HepG2 (cell line): ENCODE measurements at regions not wholly inside any gene's neighbourhood (a gene's known extent, or its start where the extent isn't known, plus 50 kb on each side); places are given as distances from the start of the nearest gene placed in this dataset.
"Not testable (repeated sequence)": the region's sequence is repeated elsewhere in the genome, so short reads cannot be mapped to it uniquely, and the experiment has no call there.

Source experiments
- ATM ChIP-seq: fragments of 450-650 bp; IDR thresholded peaks from 2 replicates; pipeline ENCODE4 v1.7.1; 2017; ENCODE audit warnings: mild to moderate bottlenecking, borderline replicate concordance
- BCL6 ChIP-seq: IDR thresholded peaks from 2 replicates; pipeline ENCODE4 v1.6.1; 2016; ENCODE audit warnings: missing genetic modification reagents, missing compliant biosample characterization
- CREM ChIP-seq, 2 experiments: sonication (generic) in 1 of 2; formaldehyde crosslinking in 1 of 2; IDR thresholded peaks; 2 replicates each; pipeline versions ENCODE4 v1.4.0 to v1.6.1; 2016 to 2020; ENCODE audit warnings: antibody characterized with exemption in 1 of 2, mild to moderate bottlenecking in 1 of 2, missing genetic modification reagents in 1 of 2
- EZH2 ChIP-seq: conservative IDR thresholded peaks from 2 replicates; pipeline ENCODE4 v1.6.1; 2012; ENCODE audit warnings: mild to moderate bottlenecking, low read depth, low read length, moderate library complexity
- PITX1 ChIP-seq: sonication (generic); formaldehyde crosslinking; IDR thresholded peaks from 2 replicates; pipeline ENCODE4 v1.5.1; 2020; ENCODE audit warnings: mild to moderate bottlenecking, missing genetic modification reagents
- SIN3A ChIP-seq: IDR thresholded peaks from 2 replicates; pipeline ENCODE4 v1.6.1; 2011; ENCODE audit warnings: low read depth, mild to moderate bottlenecking, control low read depth, low read length, borderline replicate concordance
- ZBTB49 ChIP-seq: sonication (generic); formaldehyde crosslinking; IDR thresholded peaks from 2 replicates; pipeline ENCODE4 v1.4.0; 2020; ENCODE audit warnings: missing genetic modification reagents, borderline replicate concordance
- ZNF136 ChIP-seq: sonication (generic); formaldehyde crosslinking; IDR thresholded peaks from 2 replicates; pipeline ENCODE4 v1.8.1; 2022; ENCODE audit warnings: low read depth, mild to moderate bottlenecking, moderate library complexity, missing genetic modification reagents

- TF ChIP-seq ATM; ZNF136 (CRISPR knock-in tag); ZBTB49; SIN3A; BCL6; PITX1 (CRISPR knock-in tag); EZH2; CREM (IDR thresholded peaks at IDR 0.05); CREM (CRISPR knock-in tag; IDR thresholded peaks at IDR 0.05): not testable (repeated sequence)
Measured at GRCh38 chr1:149285205-149285604, 181.9 kb upstream of the NBPF9 start.
